GM12878 (cell line): ENCODE measurements at regions not wholly inside any gene's neighbourhood (a gene's known extent, or its start where the extent isn't known, plus 50 kb on each side); places are given as distances from the start of the nearest gene placed in this dataset.

Experiments used
- CEBPB ChIP-seq, 2 experiments: fragments of 150-350 bp in 1 of 2; IDR thresholded peaks; 2 replicates each; pipeline ENCODE4 v1.6.1; 2012 to 2014; ENCODE audit warnings: low read depth in 2 of 2, low read length in 2 of 2, borderline replicate concordance in 1 of 2, inconsistent platforms in 1 of 2
- EP300 ChIP-seq, 2 experiments: fragments of 150-350 bp in 1 of 2; IDR thresholded peaks; 2 replicates each; pipeline ENCODE4 v1.6.1; 2011 to 2012; ENCODE audit warnings: low read depth in 2 of 2, low read length in 2 of 2, borderline replicate concordance in 1 of 2, improper control_type of control experiment in 1 of 2, inconsistent platforms in 1 of 2; ENCODE audit not compliant: control insufficient read depth in 1 of 2
- GATAD2B ChIP-seq: fragments of 450-650 bp; conservative IDR thresholded peaks from 2 replicates; pipeline ENCODE4 v1.6.1; 2017; ENCODE audit warnings: low read depth, mild to moderate bottlenecking, moderate library complexity
- MEF2B ChIP-seq: fragments of 450-650 bp; IDR thresholded peaks from 2 replicates; pipeline ENCODE4 v1.6.1; 2018; ENCODE audit warnings: mild to moderate bottlenecking, moderate library complexity; ENCODE audit not compliant: partially characterized antibody, poor library complexity, severe bottlenecking
- MTA3 ChIP-seq: IDR thresholded peaks from 2 replicates; pipeline ENCODE4 v1.6.1; 2012; ENCODE audit warnings: low read length, inconsistent platforms, borderline replicate concordance
- MYB ChIP-seq: fragments of 150-350 bp; IDR thresholded peaks from 2 replicates; pipeline ENCODE4 v1.6.1; 2014; ENCODE audit warnings: mild to moderate bottlenecking, low read depth, low read length, borderline replicate concordance
- RUNX3 ChIP-seq: IDR thresholded peaks from 2 replicates; pipeline ENCODE4 v1.6.1; 2012; ENCODE audit warnings: low read length, inconsistent platforms
- TF ChIP-seq, protein P1 (sequence below): fragments of 450-650 bp; conservative IDR thresholded peaks from 2 replicates; pipeline ENCODE4 v1.6.1; 2017; ENCODE audit warnings: mild to moderate bottlenecking, moderate library complexity
- TF ChIP-seq, protein P2 (sequence below): IDR thresholded peaks from 2 replicates; pipeline ENCODE4 v1.6.1; 2012; ENCODE audit warnings: improper control_type of control experiment, low read depth, low read length; ENCODE audit not compliant: insufficient replicate concordance

DNA sequence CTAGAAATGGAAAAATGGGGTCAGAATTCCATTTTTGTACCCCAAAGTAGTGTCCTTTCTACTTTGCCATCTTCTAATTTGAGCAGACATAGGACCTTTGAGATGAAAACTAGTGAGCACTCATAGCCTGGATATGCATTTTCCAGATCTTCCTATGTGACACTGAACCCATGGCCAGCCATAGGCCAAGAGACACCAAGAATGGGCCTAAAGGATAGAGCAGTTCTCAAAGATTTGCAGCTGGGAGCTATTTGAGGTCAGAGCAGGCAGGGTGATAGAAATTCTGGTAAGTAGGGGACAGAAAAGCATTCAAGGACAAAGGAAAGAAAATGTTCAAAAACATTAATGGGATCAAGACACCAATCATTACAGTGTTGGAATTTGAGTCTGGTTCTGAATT lies 332.8 kb downstream of the MYCN start (continued):
- TF ChIP-seq, protein P1, sequence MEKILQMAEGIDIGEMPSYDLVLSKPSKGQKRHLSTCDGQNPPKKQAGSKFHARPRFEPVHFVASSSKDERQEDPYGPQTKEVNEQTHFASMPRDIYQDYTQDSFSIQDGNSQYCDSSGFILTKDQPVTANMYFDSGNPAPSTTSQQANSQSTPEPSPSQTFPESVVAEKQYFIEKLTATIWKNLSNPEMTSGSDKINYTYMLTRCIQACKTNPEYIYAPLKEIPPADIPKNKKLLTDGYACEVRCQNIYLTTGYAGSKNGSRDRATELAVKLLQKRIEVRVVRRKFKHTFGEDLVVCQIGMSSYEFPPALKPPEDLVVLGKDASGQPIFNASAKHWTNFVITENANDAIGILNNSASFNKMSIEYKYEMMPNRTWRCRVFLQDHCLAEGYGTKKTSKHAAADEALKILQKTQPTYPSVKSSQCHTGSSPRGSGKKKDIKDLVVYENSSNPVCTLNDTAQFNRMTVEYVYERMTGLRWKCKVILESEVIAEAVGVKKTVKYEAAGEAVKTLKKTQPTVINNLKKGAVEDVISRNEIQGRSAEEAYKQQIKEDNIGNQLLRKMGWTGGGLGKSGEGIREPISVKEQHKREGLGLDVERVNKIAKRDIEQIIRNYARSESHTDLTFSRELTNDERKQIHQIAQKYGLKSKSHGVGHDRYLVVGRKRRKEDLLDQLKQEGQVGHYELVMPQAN = no peak
- TF ChIP-seq EP300 (IDR thresholded peaks at IDR 0.05; ENCODE audit: borderline replicate concordance in 1 of 2, control insufficient read depth in 1 of 2, low read depth in 2 of 2, low read length in 2 of 2) (no peak), MTA3 (no peak), RUNX3 (no peak), GATAD2B (no peak), MEF2B (no peak), MYB (no peak), CEBPB (IDR thresholded peaks at IDR 0.05; ENCODE audit: borderline replicate concordance in 1 of 2, low read depth in 2 of 2, low read length in 2 of 2) (no peak)
- TF ChIP-seq, protein P2, sequence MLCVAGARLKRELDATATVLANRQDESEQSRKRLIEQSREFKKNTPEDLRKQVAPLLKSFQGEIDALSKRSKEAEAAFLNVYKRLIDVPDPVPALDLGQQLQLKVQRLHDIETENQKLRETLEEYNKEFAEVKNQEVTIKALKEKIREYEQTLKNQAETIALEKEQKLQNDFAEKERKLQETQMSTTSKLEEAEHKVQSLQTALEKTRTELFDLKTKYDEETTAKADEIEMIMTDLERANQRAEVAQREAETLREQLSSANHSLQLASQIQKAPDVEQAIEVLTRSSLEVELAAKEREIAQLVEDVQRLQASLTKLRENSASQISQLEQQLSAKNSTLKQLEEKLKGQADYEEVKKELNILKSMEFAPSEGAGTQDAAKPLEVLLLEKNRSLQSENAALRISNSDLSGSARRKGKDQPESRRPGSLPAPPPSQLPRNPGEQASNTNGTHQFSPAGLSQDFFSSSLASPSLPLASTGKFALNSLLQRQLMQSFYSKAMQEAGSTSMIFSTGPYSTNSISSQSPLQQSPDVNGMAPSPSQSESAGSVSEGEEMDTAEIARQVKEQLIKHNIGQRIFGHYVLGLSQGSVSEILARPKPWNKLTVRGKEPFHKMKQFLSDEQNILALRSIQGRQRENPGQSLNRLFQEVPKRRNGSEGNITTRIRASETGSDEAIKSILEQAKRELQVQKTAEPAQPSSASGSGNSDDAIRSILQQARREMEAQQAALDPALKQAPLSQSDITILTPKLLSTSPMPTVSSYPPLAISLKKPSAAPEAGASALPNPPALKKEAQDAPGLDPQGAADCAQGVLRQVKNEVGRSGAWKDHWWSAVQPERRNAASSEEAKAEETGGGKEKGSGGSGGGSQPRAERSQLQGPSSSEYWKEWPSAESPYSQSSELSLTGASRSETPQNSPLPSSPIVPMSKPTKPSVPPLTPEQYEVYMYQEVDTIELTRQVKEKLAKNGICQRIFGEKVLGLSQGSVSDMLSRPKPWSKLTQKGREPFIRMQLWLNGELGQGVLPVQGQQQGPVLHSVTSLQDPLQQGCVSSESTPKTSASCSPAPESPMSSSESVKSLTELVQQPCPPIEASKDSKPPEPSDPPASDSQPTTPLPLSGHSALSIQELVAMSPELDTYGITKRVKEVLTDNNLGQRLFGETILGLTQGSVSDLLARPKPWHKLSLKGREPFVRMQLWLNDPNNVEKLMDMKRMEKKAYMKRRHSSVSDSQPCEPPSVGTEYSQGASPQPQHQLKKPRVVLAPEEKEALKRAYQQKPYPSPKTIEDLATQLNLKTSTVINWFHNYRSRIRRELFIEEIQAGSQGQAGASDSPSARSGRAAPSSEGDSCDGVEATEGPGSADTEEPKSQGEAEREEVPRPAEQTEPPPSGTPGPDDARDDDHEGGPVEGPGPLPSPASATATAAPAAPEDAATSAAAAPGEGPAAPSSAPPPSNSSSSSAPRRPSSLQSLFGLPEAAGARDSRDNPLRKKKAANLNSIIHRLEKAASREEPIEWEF = no peak
